ENCODE measurements at regions not wholly inside any gene's neighbourhood (a gene's known extent, or its start where the extent isn't known, plus 50 kb on each side); places are given as distances from the start of the nearest gene placed in this dataset.

DNA sequence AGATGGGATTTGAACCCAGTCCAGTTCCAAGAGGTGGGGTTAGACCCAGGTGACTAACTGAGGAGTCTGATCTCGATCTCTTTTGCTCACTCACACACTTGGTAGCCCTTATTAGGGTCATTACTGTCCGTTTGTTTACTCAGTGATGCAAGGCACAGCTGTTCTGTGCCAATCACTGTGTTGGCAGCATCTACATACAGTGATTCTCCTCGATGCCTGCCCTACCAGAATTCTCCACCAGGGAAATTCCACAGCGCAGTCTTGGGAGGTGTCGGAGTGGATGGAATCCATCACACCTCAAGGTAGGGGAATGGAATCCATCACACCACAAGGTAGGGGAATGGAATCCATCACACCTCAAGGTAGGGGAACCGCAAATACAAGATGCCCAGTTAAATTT, 279.6 kb downstream of the MAF start:
- intact Hi-C loops (cut with DNase I): no loop called here
- Histone ChIP-seq H3K9me3 (no peaks in the 10 kb centered on the region), H3K4me3 (no peak overlapping the region), H3K4me1 (peaks cover 0 to 11% (median 0%) of the 10 kb centered on the region in 3 donors), H3K27me3 (peaks cover 0 to 31% (median 0%) of the 10 kb centered on the region in 4 donors), H3K27ac (no peak overlapping the region), H3K36me3 (no peaks in the 10 kb centered on the region)
- TF ChIP-seq, protein P1, sequence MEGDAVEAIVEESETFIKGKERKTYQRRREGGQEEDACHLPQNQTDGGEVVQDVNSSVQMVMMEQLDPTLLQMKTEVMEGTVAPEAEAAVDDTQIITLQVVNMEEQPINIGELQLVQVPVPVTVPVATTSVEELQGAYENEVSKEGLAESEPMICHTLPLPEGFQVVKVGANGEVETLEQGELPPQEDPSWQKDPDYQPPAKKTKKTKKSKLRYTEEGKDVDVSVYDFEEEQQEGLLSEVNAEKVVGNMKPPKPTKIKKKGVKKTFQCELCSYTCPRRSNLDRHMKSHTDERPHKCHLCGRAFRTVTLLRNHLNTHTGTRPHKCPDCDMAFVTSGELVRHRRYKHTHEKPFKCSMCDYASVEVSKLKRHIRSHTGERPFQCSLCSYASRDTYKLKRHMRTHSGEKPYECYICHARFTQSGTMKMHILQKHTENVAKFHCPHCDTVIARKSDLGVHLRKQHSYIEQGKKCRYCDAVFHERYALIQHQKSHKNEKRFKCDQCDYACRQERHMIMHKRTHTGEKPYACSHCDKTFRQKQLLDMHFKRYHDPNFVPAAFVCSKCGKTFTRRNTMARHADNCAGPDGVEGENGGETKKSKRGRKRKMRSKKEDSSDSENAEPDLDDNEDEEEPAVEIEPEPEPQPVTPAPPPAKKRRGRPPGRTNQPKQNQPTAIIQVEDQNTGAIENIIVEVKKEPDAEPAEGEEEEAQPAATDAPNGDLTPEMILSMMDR (IDR thresholded peaks at IDR 0.05): no peak
- no peak for TF ChIP-seq POLR2A (IDR thresholded peaks at IDR 0.05)
- no peak for DNase-seq
- WGBS, 2 donors: 65 to 81% methylated on average over 4 to 6 of the region's 6 CpGs

DNA sequence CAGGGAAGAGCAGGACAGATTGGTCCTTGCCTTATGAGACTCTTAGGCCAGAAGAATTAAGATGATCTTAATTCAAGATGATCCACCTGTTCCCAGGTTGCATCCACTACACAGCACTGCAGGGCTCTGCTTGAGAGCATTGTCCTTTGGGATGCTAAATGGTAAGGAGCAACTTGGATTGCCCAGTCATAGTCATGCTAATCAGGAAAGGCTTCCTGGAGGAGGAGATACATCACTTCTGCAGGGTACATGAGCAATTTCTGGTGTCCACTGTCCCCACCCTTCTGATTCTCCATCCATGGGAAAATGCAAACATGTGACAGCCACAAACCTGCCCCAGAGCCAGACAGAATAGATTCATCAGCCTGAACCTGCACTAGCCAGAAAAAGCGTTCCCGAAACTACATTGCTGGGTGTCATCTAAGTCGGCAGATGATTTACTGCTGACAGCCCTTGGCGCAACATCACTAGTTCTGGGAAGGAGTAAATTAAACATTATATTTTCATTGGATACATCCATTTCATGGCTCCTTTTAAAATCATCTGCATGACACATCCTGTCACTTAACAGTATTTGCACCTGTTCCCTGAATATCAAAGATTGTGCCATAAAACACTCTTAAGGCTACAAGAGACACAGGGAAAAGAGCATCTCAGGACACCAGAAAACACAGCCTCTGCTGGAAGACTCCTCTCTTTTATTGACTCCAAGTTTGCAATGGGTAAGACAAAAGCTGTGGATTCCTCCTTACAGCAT, 282.2 kb downstream of the MAF start:
- no peaks in the 10 kb centered on the region for H3K9me3 ChIP-seq
- peaks cover 0 to 44% (median 0%) of the 10 kb centered on the region in 4 donors for H3K27me3 ChIP-seq
- H3K4me1 ChIP-seq: peaks cover 0 to 11% (median 0%) of the 10 kb centered on the region in 3 donors
- no peak for DNase-seq
- H3K27ac ChIP-seq: no peak overlapping the region
- no peak for TF ChIP-seq POLR2A (IDR thresholded peaks at IDR 0.05)
- TF ChIP-seq, protein P1 (IDR thresholded peaks at IDR 0.05): no peak
- no peak overlapping the region for H3K4me3 ChIP-seq
- 29 to 50% methylated on average over 4 of the region's 4 CpGs for WGBS, 2 donors
- intact Hi-C loops (cut with DNase I): no loop called here
- H3K36me3 ChIP-seq: no peaks in the 10 kb centered on the region

DNA sequence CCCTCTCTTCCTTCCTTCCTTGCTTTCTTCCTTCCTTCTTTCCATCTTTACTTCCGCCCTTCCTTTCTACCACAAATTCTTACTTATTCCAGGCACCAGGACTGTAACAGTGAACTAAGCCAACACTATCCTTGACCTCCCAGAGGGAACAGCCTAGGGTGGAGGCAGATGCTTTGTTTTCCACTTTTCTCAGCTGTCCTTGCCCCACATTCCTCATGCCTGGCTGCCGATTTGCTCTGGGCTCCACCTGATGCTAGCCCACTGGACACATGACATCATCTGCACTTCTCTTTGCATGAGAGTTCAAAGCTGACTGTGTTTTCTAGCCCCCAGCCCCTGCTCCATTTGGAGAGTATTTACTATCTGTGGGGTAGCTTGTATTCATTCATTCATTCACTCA, 283.0 kb downstream of the MAF start:
- Histone ChIP-seq H3K4me1 (peaks cover 0 to 11% (median 0%) of the 10 kb centered on the region in 3 donors), H3K27ac (no peak overlapping the region), H3K9me3 (no peaks in the 10 kb centered on the region), H3K4me3 (no peak overlapping the region), H3K27me3 (peaks cover 0 to 44% (median 0%) of the 10 kb centered on the region in 4 donors), H3K36me3 (no peaks in the 10 kb centered on the region)
- TF ChIP-seq, protein P1 (IDR thresholded peaks at IDR 0.05): no peak
- TF ChIP-seq POLR2A (IDR thresholded peaks at IDR 0.05): no peak
- 60 to 83% methylated on average over 2 of the region's 2 CpGs for WGBS, 2 donors
- no peak for DNase-seq
- intact Hi-C loops (cut with DNase I): no loop called here

DNA sequence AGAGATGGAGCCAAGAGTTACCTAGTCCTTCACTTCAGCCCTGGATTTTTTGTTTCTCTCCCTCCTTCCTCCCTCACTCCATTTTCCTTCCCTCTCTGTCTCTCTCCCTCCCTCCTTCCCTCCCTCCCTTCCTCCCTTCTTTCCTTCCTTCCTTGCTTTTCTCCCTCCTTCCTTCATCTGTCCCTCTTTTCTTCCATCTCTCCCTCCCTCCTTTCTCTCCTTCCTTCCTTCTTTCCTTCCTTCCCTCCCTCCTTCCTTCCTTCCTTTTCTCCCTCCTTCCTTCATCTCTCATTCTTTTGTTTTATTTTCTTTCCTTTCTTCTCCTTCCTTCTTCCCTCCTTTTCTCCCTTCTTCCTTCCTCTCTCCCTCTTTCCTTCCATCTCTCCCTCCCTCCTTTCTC, 283.5 kb downstream of the MAF start:
- TF ChIP-seq, protein P1 (IDR thresholded peaks at IDR 0.05): no peak
- TF ChIP-seq POLR2A (IDR thresholded peaks at IDR 0.05): no peak
- intact Hi-C loops (cut with DNase I): no loop called here
- no peak for DNase-seq

DNA sequence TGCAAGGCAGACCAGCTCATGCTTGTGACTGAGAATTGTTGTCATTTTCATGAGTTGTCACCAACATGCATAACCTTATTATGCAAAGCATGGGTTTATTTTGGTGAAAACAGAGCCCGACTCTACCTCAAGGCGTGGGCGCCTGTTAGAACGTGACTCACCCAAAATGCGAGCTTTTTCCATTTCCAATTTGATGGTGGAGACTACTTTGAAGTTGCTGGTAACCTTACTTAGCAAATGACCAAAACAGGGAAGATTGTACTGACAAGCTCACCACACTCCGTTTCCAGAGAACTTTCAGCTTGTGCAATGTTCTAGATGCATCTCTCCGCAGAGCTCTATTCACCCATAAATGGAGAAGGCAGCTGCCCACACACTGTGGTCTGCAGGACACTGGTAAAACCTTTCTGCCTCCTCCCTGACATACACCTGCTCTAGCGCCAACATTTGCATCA, 284.5 kb downstream of the MAF start:
- intact Hi-C loops (cut with DNase I): no loop called here
- Histone ChIP-seq H3K27ac (no peak overlapping the region), H3K4me1 (peaks cover 0 to 11% (median 0%) of the 10 kb centered on the region in 3 donors), H3K36me3 (no peaks in the 10 kb centered on the region), H3K9me3 (no peaks in the 10 kb centered on the region), H3K27me3 (peaks cover 0 to 43% (median 0%) of the 10 kb centered on the region in 4 donors), H3K4me3 (no peak overlapping the region)
- no peak for TF ChIP-seq POLR2A (IDR thresholded peaks at IDR 0.05)
- TF ChIP-seq, protein P1 (IDR thresholded peaks at IDR 0.05): no peak
- DNase-seq: no peak
- 61 to 76% methylated on average over 3 to 8 of the region's 8 CpGs for WGBS, 2 donors

More for the DNA sequence above, 283.5 kb downstream of the MAF start:
- H3K27me3 ChIP-seq: peaks cover 0 to 44% (median 0%) of the 10 kb centered on the region in 4 donors
- H3K4me1 ChIP-seq: peaks cover 0 to 11% (median 0%) of the 10 kb centered on the region in 3 donors
- H3K27ac ChIP-seq: no peak overlapping the region
- H3K4me3 ChIP-seq: no peak overlapping the region
- H3K9me3 ChIP-seq: no peaks in the 10 kb centered on the region
- H3K36me3 ChIP-seq: no peaks in the 10 kb centered on the region

Data from esophagus squamous epithelium (tissue), 5 donors.